ENCODE measurements at regions not wholly inside any gene's neighbourhood (a gene's known extent, or its start where the extent isn't known, plus 50 kb on each side); places are given as distances from the start of the nearest gene placed in this dataset.

DNA sequence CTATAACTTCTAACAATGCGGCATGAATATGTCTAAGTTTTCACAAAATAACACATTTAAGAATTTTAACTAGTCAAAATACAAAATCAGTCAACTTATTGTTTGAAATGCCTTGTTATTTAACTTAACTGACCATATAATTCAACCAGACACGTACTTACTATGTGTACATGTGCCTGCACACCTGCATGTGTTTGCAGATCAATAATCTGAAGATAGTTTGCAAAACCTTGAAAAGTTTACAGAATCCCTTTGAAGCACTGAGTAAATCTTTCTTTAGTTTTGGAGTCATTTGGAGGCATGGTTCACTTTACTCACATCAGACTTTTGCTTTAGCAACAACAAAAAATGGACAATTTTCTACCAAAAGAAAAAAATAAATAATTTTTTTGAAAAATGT, 363.8 kb downstream of the PMP22 start:
- DNase-seq (ENCODE audit: low spot score in 2 of 2), result no peak

DNA sequence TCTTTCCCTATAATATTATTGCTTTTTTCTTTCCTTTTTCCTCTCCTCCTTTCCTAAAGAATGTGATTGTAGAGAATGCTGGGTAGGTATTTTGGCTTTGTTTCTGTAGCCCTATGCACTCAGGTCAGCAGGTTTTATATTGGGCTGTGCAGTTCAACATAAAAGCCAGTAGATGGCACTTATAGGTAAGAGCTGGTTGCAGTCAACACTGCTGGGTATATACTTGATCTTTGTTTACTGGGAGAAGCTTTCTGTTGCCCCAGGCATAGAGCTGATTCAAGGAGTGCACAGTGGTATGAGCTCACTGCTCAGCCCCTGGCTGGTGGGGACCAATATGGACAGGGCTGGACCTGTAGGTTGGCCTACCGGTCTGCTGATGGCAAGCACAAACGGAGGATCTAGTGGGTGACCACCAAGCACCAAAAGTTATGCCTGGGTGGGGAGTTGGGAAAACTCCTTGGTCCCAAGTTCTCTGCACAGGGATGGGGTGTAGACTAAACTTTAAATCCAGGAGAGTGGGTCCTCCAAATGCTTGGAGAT, 378.9 kb downstream of the PMP22 start:
- no peak overlapping the region for H3K4me3 ChIP-seq (ENCODE audit: low read depth, poor library complexity, severe bottlenecking)
- 88 to 91% methylated on average over 2 of the region's 2 CpGs for WGBS, 2 donors
- no peak for DNase-seq (ENCODE audit: low spot score in 2 of 2)
- intact Hi-C loops (cut with DNase I; ENCODE audit: low total_unique reads), result no loop called here
- TF ChIP-seq POLR2A (IDR thresholded peaks at IDR 0.05), result no peak
- TF ChIP-seq, protein P1, sequence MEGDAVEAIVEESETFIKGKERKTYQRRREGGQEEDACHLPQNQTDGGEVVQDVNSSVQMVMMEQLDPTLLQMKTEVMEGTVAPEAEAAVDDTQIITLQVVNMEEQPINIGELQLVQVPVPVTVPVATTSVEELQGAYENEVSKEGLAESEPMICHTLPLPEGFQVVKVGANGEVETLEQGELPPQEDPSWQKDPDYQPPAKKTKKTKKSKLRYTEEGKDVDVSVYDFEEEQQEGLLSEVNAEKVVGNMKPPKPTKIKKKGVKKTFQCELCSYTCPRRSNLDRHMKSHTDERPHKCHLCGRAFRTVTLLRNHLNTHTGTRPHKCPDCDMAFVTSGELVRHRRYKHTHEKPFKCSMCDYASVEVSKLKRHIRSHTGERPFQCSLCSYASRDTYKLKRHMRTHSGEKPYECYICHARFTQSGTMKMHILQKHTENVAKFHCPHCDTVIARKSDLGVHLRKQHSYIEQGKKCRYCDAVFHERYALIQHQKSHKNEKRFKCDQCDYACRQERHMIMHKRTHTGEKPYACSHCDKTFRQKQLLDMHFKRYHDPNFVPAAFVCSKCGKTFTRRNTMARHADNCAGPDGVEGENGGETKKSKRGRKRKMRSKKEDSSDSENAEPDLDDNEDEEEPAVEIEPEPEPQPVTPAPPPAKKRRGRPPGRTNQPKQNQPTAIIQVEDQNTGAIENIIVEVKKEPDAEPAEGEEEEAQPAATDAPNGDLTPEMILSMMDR (IDR thresholded peaks at IDR 0.05), result no peak

More for the DNA sequence above, 363.8 kb downstream of the PMP22 start:
- TF ChIP-seq POLR2A (IDR thresholded peaks at IDR 0.05), result no peak
- TF ChIP-seq, protein P1 (IDR thresholded peaks at IDR 0.05), result no peak
- 85 to 90% methylated on average over 2 of the region's 2 CpGs for WGBS, 2 donors
- no peak overlapping the region for H3K4me3 ChIP-seq (ENCODE audit: low read depth, poor library complexity, severe bottlenecking)
- intact Hi-C loops (cut with DNase I; ENCODE audit: low total_unique reads), result no loop called here

DNA sequence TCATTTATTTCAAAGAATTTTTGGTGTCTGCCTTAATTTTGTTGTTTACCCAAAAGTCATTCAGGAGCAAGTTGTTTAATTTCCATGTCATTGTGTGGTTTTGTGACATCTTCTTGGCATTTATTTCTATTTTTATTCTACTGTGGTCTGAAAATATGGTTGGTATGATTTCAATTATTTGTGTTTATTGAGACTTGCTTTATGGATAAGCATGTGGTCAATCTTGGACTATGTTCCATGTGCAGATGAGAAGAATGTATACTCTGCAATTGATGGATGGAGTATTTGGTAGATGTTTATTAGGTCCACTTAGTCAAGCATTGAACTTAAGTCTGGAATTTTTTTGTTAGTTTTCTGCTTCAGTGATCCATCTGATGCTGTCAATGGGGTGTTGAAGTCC, 383.0 kb downstream of the PMP22 start:
- DNase-seq (ENCODE audit: low spot score in 2 of 2), result no peak
- TF ChIP-seq POLR2A (IDR thresholded peaks at IDR 0.05), result no peak
- TF ChIP-seq, protein P1 (IDR thresholded peaks at IDR 0.05), result no peak
- intact Hi-C loops (cut with DNase I; ENCODE audit: low total_unique reads), result no loop called here
- no peak overlapping the region for H3K4me3 ChIP-seq (ENCODE audit: low read depth, poor library complexity, severe bottlenecking)

DNA sequence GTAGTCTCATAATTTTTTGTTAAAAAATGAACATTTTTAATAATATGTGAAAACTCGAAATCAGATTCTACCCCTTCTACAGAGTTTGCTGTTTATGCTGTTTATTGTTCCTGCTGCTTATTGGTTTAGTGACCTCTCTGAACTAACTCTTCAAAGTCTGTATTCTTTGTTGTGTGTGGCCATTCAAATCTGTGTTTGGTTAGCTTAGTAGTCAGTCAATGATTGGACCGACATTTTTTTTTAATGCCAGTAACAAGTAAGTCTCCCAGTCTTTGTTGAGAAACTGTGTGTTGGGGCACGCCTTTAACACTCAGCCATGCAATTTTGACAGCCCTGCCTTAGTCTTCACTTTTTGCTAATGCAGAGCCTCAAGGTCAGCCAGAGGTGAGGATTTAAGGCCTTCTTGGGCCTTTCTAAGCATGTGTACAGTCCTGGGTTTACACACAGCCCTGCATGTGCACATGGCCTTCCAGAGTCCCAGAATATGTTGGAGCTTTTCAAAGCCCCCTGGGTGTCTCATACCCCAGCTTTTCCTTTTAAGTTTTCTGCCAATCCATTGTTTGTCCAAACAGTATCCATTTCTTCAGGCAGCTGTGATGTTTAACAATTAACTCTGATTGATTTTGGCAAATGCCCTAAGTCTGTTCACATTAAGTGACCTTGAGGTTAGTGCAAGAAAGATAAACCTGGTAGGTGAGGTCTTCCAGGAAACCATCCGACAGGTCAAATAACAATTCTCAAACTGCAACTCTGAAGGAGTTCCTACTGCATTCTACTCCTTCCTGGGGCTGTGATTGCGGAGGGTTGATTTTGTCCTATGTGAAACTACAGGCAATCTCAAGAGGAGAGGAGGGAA, 389.3 kb downstream of the PMP22 start:
- 92 to 95% methylated on average over 5 of the region's 5 CpGs for WGBS, 2 donors
- no peak overlapping the region for H3K4me3 ChIP-seq (ENCODE audit: low read depth, poor library complexity, severe bottlenecking)
- no peak for DNase-seq (ENCODE audit: low spot score in 2 of 2)
- intact Hi-C loops (cut with DNase I; ENCODE audit: low total_unique reads), result no loop called here
- TF ChIP-seq, protein P1 (IDR thresholded peaks at IDR 0.05), result no peak
- TF ChIP-seq POLR2A (IDR thresholded peaks at IDR 0.05), result no peak

DNA sequence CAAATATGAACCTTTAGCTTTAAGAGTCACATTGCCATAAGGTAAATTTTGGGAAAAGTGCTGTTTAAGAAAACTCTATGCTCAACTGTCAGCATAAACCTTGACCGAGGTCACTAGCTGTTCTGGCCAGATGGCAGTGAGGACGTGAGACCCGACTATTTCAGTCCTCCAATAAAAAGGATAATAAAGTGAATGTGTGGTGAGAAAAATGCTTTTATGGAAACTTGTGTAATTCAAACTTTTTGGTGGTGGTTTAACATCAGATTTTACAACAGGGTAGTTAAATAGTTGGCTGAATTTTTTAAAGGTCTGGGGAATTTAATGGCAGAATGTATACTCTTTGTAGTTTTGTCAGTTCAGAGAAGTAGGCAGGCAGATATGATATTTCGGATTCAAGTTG, 391.1 kb downstream of the PMP22 start:
- DNase-seq (ENCODE audit: low spot score in 2 of 2), result no peak
- H3K4me3 ChIP-seq (ENCODE audit: low read depth, poor library complexity, severe bottlenecking), result no peak overlapping the region
- WGBS, 2 donors, result 81 to 82% methylated on average over 4 of the region's 4 CpGs
- TF ChIP-seq, protein P1 (IDR thresholded peaks at IDR 0.05), result no peak
- TF ChIP-seq POLR2A (IDR thresholded peaks at IDR 0.05), result no peak
- intact Hi-C loops (cut with DNase I; ENCODE audit: low total_unique reads), result no loop called here
